Calu3 (cell line): ENCODE measurements at regions not wholly inside any gene's neighbourhood (a gene's known extent, or its start where the extent isn't known, plus 50 kb on each side); places are given as distances from the start of the nearest gene placed in this dataset.

ENCODE experiments used
- BruUV-seq: library from RNA; stranded (reverse); fragments of 400-500 nt; replicated peaks from 2 replicates; lab custom pipeline; 2021; lab: Mats Ljungman, UMichigan
- CTCF ChIA-PET: fragments of 300-600 bp; sonication (Branson Sonifier 250); formaldehyde crosslinking; loops from one replicate; lab custom pipeline; 2022; ENCODE audit warnings: antibody characterized with exemption; lab: Charles Lee
- DNase-seq: peaks from one replicate; pipeline ENCODE4 v3.0.0; 2022
- H3K27ac Mint-ChIP-seq: one replicate; pipeline ENCODE4 v1.8.0; 2022; ENCODE audit warnings: mixed read lengths; ENCODE audit not compliant: unreplicated experiment
- H3K27me3 Mint-ChIP-seq: one replicate; pipeline ENCODE4 v1.8.0; 2022; ENCODE audit warnings: mixed read lengths; ENCODE audit not compliant: unreplicated experiment
- H3K36me3 Mint-ChIP-seq: one replicate; pipeline ENCODE4 v1.8.0; 2022; ENCODE audit warnings: mild to moderate bottlenecking, moderate library complexity, mixed read lengths; ENCODE audit not compliant: insufficient read depth, unreplicated experiment
- H3K4me1 Mint-ChIP-seq: one replicate; pipeline ENCODE4 v1.8.0; 2022; ENCODE audit warnings: mild to moderate bottlenecking, low read depth, mixed read lengths; ENCODE audit not compliant: unreplicated experiment
- H3K4me3 Mint-ChIP-seq: one replicate; pipeline ENCODE4 v1.8.0; 2022; ENCODE audit warnings: mild to moderate bottlenecking, low read depth, moderate library complexity, mixed read lengths; ENCODE audit not compliant: unreplicated experiment
- H3K9me3 Mint-ChIP-seq: one replicate; pipeline ENCODE4 v1.8.0; 2022; ENCODE audit warnings: low read depth, mixed read lengths; ENCODE audit not compliant: unreplicated experiment
- intact Hi-C: fragments of 100-400 bp; cut with micrococcal nuclease; formaldehyde crosslinking; loops from one replicate; pipeline ENCODE4 v1.10.0; 2022; ENCODE audit not compliant: unreplicated experiment
- TF ChIP-seq, protein P1 (sequence below): fragments of 200-600 bp; IDR thresholded peaks from one replicate; pipeline ENCODE4 v1.8.0; 2022; ENCODE audit warnings: antibody characterized with exemption; ENCODE audit not compliant: unreplicated experiment

DNA sequence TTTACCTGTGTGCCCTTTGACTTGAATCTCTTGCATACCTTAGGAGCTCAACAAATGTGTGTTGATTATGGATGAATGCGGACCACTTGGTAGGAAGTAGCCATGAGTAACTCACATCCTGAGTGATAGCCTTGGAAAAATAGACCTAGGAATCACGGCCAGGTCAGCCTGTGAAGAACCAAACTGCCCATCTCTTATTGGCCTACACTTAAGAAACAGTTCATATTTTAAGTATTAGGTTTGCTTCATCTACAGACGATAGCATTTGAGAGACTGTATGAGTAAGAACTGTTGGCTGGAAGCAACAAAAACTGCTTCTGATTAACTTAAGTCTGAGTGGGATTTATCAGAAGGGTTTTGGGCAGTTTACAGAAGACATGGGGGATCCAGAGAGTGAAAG lies 152.5 kb upstream of the ADRA1D start:
- Mint-ChIP-seq H3K36me3 (no peaks in the 10 kb centered on the region), H3K4me1 (no peaks in the 10 kb centered on the region), H3K27me3 (no peaks in the 10 kb centered on the region), H3K27ac (no peak overlapping the region), H3K4me3 (no peak overlapping the region), H3K9me3 (peaks cover 3% of the 10 kb centered on the region)
- TF ChIP-seq, protein P1, sequence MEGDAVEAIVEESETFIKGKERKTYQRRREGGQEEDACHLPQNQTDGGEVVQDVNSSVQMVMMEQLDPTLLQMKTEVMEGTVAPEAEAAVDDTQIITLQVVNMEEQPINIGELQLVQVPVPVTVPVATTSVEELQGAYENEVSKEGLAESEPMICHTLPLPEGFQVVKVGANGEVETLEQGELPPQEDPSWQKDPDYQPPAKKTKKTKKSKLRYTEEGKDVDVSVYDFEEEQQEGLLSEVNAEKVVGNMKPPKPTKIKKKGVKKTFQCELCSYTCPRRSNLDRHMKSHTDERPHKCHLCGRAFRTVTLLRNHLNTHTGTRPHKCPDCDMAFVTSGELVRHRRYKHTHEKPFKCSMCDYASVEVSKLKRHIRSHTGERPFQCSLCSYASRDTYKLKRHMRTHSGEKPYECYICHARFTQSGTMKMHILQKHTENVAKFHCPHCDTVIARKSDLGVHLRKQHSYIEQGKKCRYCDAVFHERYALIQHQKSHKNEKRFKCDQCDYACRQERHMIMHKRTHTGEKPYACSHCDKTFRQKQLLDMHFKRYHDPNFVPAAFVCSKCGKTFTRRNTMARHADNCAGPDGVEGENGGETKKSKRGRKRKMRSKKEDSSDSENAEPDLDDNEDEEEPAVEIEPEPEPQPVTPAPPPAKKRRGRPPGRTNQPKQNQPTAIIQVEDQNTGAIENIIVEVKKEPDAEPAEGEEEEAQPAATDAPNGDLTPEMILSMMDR: no peak
- CTCF ChIA-PET: no interaction called here
- intact Hi-C loops: no loop called here
- no peak for DNase-seq
- BruUV-seq: no TSS peak

DNA sequence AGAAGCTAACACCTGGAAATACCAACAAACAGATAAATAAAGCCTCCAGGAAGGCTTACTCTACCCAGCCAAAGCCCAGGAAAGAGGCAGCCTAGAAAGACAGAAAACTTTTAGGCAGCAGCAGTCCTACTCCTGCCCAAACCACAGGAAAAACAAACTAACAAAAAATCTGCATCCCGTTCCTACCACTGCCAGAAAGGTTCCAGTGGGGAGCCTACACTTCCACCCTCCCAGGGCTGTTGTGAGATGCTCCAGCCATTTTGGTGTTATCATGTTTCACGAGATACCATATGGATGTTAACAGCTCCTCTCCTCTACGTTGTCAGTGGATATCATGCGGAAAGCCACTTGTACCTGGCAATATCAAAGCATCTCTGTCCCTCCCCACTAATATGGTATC lies 135.9 kb upstream of the ADRA1D start:
- Mint-ChIP-seq H3K27ac (no peak overlapping the region), H3K4me3 (no peak overlapping the region), H3K27me3 (peaks cover 65% of the 10 kb centered on the region), H3K9me3 (no peaks in the 10 kb centered on the region), H3K4me1 (no peaks in the 10 kb centered on the region), H3K36me3 (no peaks in the 10 kb centered on the region)
- intact Hi-C loops: no loop called here
- BruUV-seq: no TSS peak
- TF ChIP-seq, protein P1: no peak
- CTCF ChIA-PET: no interaction called here
- no peak for DNase-seq

DNA sequence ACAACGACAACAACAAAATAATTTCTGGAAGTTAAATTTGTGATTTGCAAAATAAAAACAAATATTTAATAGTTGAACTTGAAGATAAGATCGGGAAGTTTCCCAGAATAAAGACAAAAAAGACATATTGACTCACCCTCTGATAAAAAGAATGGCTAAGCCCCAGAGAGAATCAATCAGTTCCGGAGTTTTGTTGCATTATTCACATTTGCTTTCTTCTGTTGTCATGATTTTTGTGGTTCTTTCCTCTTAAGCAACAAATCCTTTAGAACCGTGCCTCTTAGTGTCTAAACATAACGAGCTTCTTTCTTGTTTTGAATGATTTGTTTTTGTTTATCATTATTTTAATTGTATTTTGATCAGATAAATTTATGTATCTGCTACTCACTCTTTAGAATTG lies 134.9 kb upstream of the ADRA1D start:
- no peak for DNase-seq
- H3K4me3 Mint-ChIP-seq: no peak overlapping the region
- no peaks in the 10 kb centered on the region for H3K4me1 Mint-ChIP-seq
- BruUV-seq: no TSS peak
- no peak overlapping the region for H3K27ac Mint-ChIP-seq
- CTCF ChIA-PET: interaction anchor here (0.6 kb wide), 1 partner anchor 39 kb away, joined by 3 read pairs; no protein-coding TSS in a partner anchor
- no peaks in the 10 kb centered on the region for H3K9me3 Mint-ChIP-seq
- intact Hi-C loops: no loop called here
- TF ChIP-seq, protein P1: no peak
- no peaks in the 10 kb centered on the region for H3K36me3 Mint-ChIP-seq
- H3K27me3 Mint-ChIP-seq: peaks cover 75% of the 10 kb centered on the region

DNA sequence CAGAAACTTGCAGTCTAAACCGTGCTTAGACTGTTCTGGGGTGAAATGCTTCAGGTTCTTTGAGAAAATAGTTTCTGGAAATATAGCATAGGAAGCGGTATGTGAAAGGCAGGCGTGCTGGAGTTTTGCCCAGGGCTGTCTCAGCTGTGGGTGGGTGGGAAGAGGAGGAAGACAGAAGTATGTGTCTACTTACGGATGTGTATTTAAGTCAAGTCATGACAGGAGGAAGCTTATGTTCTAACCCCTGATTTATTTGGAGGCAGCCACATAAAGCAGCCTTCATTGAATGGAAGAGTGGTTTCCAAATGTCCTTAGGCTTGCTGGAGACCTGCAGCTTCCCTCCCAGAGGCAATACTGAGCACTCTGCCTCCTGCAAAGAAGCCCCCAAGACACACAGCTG lies 126.8 kb upstream of the ADRA1D start:
- intact Hi-C loops: no loop called here
- Mint-ChIP-seq H3K9me3 (no peaks in the 10 kb centered on the region), H3K36me3 (no peaks in the 10 kb centered on the region), H3K27me3 (peaks cover 60% of the 10 kb centered on the region), H3K27ac (no peak overlapping the region), H3K4me1 (no peaks in the 10 kb centered on the region), H3K4me3 (no peak overlapping the region)
- DNase-seq: no peak
- TF ChIP-seq, protein P1: no peak
- BruUV-seq: no TSS peak
- CTCF ChIA-PET: no interaction called here

- intact Hi-C loops: no loop called here
- Mint-ChIP-seq H3K27ac (no peak overlapping the region), H3K36me3 (no peaks in the 10 kb centered on the region), H3K9me3 (no peaks in the 10 kb centered on the region), H3K4me1 (no peaks in the 10 kb centered on the region), H3K27me3 (peaks cover 62% of the 10 kb centered on the region), H3K4me3 (no peak overlapping the region)
- no TSS peak for BruUV-seq
- TF ChIP-seq, protein P1: no peak
- CTCF ChIA-PET: no interaction called here
- no peak for DNase-seq
Measured at GRCh38 chr20:4373454-4373853, 124.4 kb upstream of the ADRA1D start.
